Astrocyte (in vitro differentiated cells and primary cell): ENCODE measurements at regions not wholly inside any gene's neighbourhood (a gene's known extent, or its start where the extent isn't known, plus 50 kb on each side); places are given as distances from the start of the nearest gene placed in this dataset.
"Not testable (repeated sequence)": the region's sequence is repeated elsewhere in the genome, so short reads cannot be mapped to it uniquely, and the experiment has no call there.

Source experiments
- DNase-seq: peaks from one replicate; pipeline ENCODE4 v3.0.0-alpha.2; 2010; ENCODE audit warnings: low read depth
- FAIRE-seq: peaks from 2 replicates; lab custom pipeline; 2011; peaks lifted over from hg19 to GRCh38; lab: Jason Lieb, UNC
- H2AFZ ChIP-seq: 2 replicates; pipeline ENCODE4 v1.6.0; 2012; ENCODE audit warnings: low read depth, low read length, inconsistent platforms
- H3K27ac ChIP-seq: 2 replicates; pipeline ENCODE4 v1.5.1; 2011; ENCODE audit warnings: low read depth, low read length, inconsistent platforms
- H3K27me3 ChIP-seq: 2 replicates; pipeline ENCODE4 v1.6.0; 2011; ENCODE audit warnings: low read length, inconsistent platforms; ENCODE audit not compliant: insufficient read depth
- H3K36me3 ChIP-seq: 2 replicates; pipeline ENCODE4 v1.5.1; 2011; ENCODE audit warnings: low read length, inconsistent platforms; ENCODE audit not compliant: insufficient read depth
- H3K4me1 ChIP-seq: 2 replicates; pipeline ENCODE4 v1.5.1; 2011; ENCODE audit warnings: low read length, inconsistent platforms; ENCODE audit not compliant: insufficient read depth
- H3K4me2 ChIP-seq: 2 replicates; pipeline ENCODE4 v1.6.0; 2012; ENCODE audit warnings: low read length, inconsistent platforms
- H3K4me3 ChIP-seq: 2 replicates; pipeline ENCODE4 v1.5.1; 2011; ENCODE audit warnings: low read depth, mild to moderate bottlenecking, low read length, inconsistent platforms; ENCODE audit not compliant: insufficient read depth
- H3K79me2 ChIP-seq: 2 replicates; pipeline ENCODE4 v1.6.0; 2012; ENCODE audit warnings: mild to moderate bottlenecking, low read length, inconsistent platforms; ENCODE audit not compliant: insufficient read depth
- H3K9ac ChIP-seq: 2 replicates; pipeline ENCODE4 v1.6.0; 2012; ENCODE audit warnings: mild to moderate bottlenecking, low read length, inconsistent platforms
- H3K9me3 ChIP-seq: 2 replicates; pipeline ENCODE4 v1.5.1; 2012; ENCODE audit warnings: low read depth, mild to moderate bottlenecking, low read length, inconsistent platforms; ENCODE audit not compliant: insufficient read depth
- H4K20me1 ChIP-seq: 2 replicates; pipeline ENCODE4 v1.6.0; 2012; ENCODE audit warnings: low read length, inconsistent platforms; ENCODE audit not compliant: insufficient read depth
- H3K27ac Mint-ChIP-seq: one replicate; pipeline ENCODE4 v1.8.0; 2021; ENCODE audit warnings: mild to moderate bottlenecking, mixed read lengths; ENCODE audit not compliant: unreplicated experiment
- H3K27me3 Mint-ChIP-seq: one replicate; pipeline ENCODE4 v1.8.0; 2021; ENCODE audit warnings: low read depth, mixed read lengths; ENCODE audit not compliant: unreplicated experiment
- H3K36me3 Mint-ChIP-seq: one replicate; pipeline ENCODE4 v1.8.0; 2021; ENCODE audit warnings: low read depth, mixed read lengths; ENCODE audit not compliant: unreplicated experiment
- H3K4me1 Mint-ChIP-seq: one replicate; pipeline ENCODE4 v1.8.0; 2021; ENCODE audit warnings: low read depth, mixed read lengths; ENCODE audit not compliant: unreplicated experiment
- H3K4me3 Mint-ChIP-seq: one replicate; pipeline ENCODE4 v1.8.0; 2021; ENCODE audit warnings: mild to moderate bottlenecking, moderate library complexity, mixed read lengths; ENCODE audit not compliant: unreplicated experiment
- H3K9me3 Mint-ChIP-seq: one replicate; pipeline ENCODE4 v1.8.0; 2021; ENCODE audit warnings: mild to moderate bottlenecking, mixed read lengths; ENCODE audit not compliant: unreplicated experiment
- CTCF ChIP-seq: IDR thresholded peaks from 2 replicates; pipeline ENCODE4 v1.5.1; 2011; ENCODE audit warnings: low read depth, mild to moderate bottlenecking, inconsistent platforms, low read length, moderate library complexity; ENCODE audit not compliant: insufficient read depth
- EZH2 ChIP-seq: IDR thresholded peaks from 2 replicates; pipeline ENCODE4 v1.6.1; 2012; ENCODE audit warnings: mild to moderate bottlenecking, low read length, inconsistent platforms; ENCODE audit not compliant: insufficient read depth

DNA sequence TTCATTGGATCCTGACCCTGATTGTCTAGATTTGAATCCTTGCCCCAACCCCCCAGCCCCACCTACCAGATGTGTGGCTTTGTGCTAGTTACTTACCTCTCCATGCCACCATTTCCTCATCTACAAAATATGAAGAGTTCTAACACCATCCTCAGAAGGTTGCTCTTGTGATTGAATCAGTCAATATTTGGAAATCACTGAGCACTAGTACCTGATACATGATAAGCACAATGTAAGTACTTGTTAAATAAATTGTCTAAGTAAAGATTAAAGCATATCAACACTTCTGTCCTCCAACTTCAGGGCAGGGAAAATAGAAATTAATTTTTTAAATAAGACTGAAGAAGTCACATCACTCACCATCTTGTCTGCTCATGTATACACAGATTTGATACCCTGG lies 249.6 kb upstream of the KLF3 start:
- no peaks in the 10 kb centered on the region for H3K36me3 Mint-ChIP-seq
- no peaks in the 10 kb centered on the region for H3K27me3 Mint-ChIP-seq
- H3K27ac Mint-ChIP-seq = no peak overlapping the region

GRCh38 chr4:38415682-38416081 lies 248.3 kb upstream of the KLF3 start:
- H3K36me3 Mint-ChIP-seq = no peaks in the 10 kb centered on the region
- H4K20me1 ChIP-seq = no peaks in the 10 kb centered on the region
- H2AFZ ChIP-seq = no peak overlapping the region
- H3K27ac Mint-ChIP-seq = no peak overlapping the region
- no peak overlapping the region for H3K9ac ChIP-seq
- H3K27ac ChIP-seq = no peak overlapping the region
- H3K79me2 ChIP-seq = no peaks in the 10 kb centered on the region
- no peak for DNase-seq
- no peaks in the 10 kb centered on the region for H3K4me1 ChIP-seq
- peaks cover 4% of the 10 kb centered on the region for H3K9me3 Mint-ChIP-seq
- no peaks in the 10 kb centered on the region for H3K4me1 Mint-ChIP-seq
- TF ChIP-seq CTCF (no peak), EZH2 (no peak)
- H3K36me3 ChIP-seq = no peaks in the 10 kb centered on the region
- no peaks in the 10 kb centered on the region for H3K27me3 ChIP-seq
- H3K9me3 ChIP-seq = no peaks in the 10 kb centered on the region
- FAIRE-seq = no peak
- no peak overlapping the region for H3K4me3 Mint-ChIP-seq
- H3K4me2 ChIP-seq = no peak overlapping the region
- no peak overlapping the region for H3K4me3 ChIP-seq
- H3K27me3 Mint-ChIP-seq = no peaks in the 10 kb centered on the region

More for the DNA sequence above, 249.6 kb upstream of the KLF3 start:
- no peak overlapping the region for H3K4me3 Mint-ChIP-seq
- no peaks in the 10 kb centered on the region for H3K36me3 ChIP-seq
- no peaks in the 10 kb centered on the region for H3K27me3 ChIP-seq
- H3K9me3 ChIP-seq = no peaks in the 10 kb centered on the region
- TF ChIP-seq CTCF = no peak
- TF ChIP-seq EZH2 = no peak
- H3K27ac ChIP-seq = no peak overlapping the region
- H3K4me1 Mint-ChIP-seq = no peaks in the 10 kb centered on the region
- H3K4me1 ChIP-seq = no peaks in the 10 kb centered on the region
- H3K9me3 Mint-ChIP-seq = no peaks in the 10 kb centered on the region
- no peak overlapping the region for H3K4me2 ChIP-seq
- no peak overlapping the region for H2AFZ ChIP-seq
- H4K20me1 ChIP-seq = no peaks in the 10 kb centered on the region
- DNase-seq (no peak), FAIRE-seq (no peak)
- no peak overlapping the region for H3K9ac ChIP-seq
- no peaks in the 10 kb centered on the region for H3K79me2 ChIP-seq
- no peak overlapping the region for H3K4me3 ChIP-seq

GRCh38 chr4:38416450-38417014 lies 247.5 kb upstream of the KLF3 start:
- H3K9ac ChIP-seq = no peak overlapping the region
- no peaks in the 10 kb centered on the region for H4K20me1 ChIP-seq
- H3K4me2 ChIP-seq = no peak overlapping the region
- H2AFZ ChIP-seq = no peak overlapping the region
- H3K36me3 Mint-ChIP-seq = no peaks in the 10 kb centered on the region
- no peaks in the 10 kb centered on the region for H3K79me2 ChIP-seq
- H3K27ac Mint-ChIP-seq = no peak overlapping the region
- TF ChIP-seq CTCF (no peak), EZH2 (no peak)
- no peak overlapping the region for H3K4me3 Mint-ChIP-seq
- H3K9me3 ChIP-seq = no peaks in the 10 kb centered on the region
- no peak overlapping the region for H3K27ac ChIP-seq
- FAIRE-seq = no peak
- H3K4me3 ChIP-seq = no peak overlapping the region
- H3K4me1 Mint-ChIP-seq = no peaks in the 10 kb centered on the region
- no peaks in the 10 kb centered on the region for H3K27me3 Mint-ChIP-seq
- DNase-seq = no peak
- peaks cover 4% of the 10 kb centered on the region for H3K9me3 Mint-ChIP-seq
- no peaks in the 10 kb centered on the region for H3K36me3 ChIP-seq
- H3K27me3 ChIP-seq = no peaks in the 10 kb centered on the region
- no peaks in the 10 kb centered on the region for H3K4me1 ChIP-seq

DNA sequence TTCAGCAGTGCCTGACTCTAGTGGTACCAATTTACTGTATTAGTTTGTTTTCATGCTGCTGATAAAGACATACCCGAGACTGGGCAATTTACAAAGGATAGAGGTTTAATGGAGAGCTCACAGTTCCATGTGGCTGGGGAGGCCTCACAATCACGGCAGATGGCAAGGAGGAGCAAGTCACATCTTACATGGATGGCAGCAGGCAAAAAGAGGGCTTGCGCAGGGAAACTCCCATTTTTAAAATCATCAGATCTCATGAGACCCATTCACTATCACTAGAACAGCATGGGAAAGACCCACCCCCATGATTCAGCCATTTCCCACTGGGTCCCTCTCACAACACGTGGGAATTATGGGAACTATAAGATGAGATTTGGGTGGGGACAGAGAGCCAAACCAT lies 243.7 kb upstream of the KLF3 start:
- not testable (repeated sequence) for H3K27ac ChIP-seq, H3K36me3 ChIP-seq, H2AFZ ChIP-seq, H3K4me3 Mint-ChIP-seq, FAIRE-seq, DNase-seq, H3K4me2 ChIP-seq, H3K9me3 Mint-ChIP-seq, H3K79me2 ChIP-seq, H3K36me3 Mint-ChIP-seq, H3K4me1 ChIP-seq, H3K27me3 Mint-ChIP-seq, H3K4me3 ChIP-seq, H3K9me3 ChIP-seq, H4K20me1 ChIP-seq, H3K9ac ChIP-seq, H3K27ac Mint-ChIP-seq, H3K27me3 ChIP-seq, H3K4me1 Mint-ChIP-seq
